Skin of body (tissue), 1 donor: ENCODE measurements at regions not wholly inside any gene's neighbourhood (a gene's known extent, or its start where the extent isn't known, plus 50 kb on each side); places are given as distances from the start of the nearest gene placed in this dataset.
"Not testable (repeated sequence)": the region's sequence is repeated elsewhere in the genome, so short reads cannot be mapped to it uniquely, and the experiment has no call there.

ENCODE experiments used
- DNase-seq: peaks from one replicate; lab custom pipeline; 2025; lab: John Stamatoyannopoulos, UW

DNA sequence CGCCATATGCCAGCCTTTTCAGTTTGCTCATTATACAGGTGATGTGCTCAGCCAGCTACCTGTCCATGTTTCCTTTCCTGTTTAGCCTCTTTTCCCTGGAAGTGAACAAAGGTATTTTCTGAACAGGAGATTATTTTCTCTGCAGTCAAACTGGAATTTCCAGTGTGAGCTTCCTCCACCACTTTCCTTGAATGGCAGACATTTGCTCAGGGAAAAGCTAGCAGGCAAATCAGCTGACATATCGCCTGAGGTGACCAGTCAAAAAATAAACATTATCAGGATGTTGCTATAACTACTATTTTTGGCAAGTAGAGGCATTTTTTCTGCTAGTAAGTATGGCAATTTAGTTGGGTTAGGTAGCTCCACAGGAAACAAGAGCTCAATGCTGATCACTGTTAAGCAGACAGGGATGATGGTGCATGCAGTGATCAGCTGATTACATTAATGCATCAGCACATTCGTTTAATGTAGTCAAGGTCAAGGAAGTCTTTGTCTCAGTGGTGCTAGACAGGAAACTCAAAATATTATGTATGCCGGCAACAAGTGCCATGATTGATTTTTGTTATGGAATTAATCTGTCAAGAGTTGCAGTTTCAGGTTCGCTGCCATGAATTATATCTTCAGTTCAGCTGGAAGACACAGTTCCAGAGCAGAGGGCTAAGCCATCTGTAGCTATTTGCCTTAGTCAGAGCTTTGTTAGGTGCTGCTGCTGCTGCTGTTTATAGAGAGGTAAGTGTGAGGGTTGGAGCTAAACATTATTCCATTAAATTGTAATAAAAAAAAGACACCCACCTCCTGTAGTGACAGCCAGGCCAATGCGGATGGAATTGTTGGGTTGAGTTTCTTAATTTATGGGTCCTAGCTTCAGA is 179.7 kb upstream of the ST6GALNAC5 start:
- DNase-seq, result no peak

DNA sequence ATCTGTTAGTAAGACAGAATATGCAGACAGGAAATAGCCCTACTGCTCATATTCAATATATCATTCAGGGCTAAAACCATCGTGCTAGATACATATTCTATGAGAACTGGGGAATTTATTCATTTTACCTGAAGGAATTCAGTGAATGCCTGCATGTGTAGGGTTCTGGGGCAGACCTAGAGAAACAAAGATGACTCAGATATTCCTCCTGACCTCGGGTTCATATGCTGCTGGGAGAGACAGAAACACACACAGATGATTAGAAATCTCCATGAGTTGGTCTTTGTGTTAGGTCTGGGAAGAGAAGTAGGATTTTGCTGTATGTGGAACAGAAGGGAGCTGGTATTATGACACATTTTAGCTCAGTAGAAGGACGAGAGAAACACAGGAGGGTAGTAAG is 176.5 kb upstream of the ST6GALNAC5 start:
- DNase-seq, result no peak

DNA sequence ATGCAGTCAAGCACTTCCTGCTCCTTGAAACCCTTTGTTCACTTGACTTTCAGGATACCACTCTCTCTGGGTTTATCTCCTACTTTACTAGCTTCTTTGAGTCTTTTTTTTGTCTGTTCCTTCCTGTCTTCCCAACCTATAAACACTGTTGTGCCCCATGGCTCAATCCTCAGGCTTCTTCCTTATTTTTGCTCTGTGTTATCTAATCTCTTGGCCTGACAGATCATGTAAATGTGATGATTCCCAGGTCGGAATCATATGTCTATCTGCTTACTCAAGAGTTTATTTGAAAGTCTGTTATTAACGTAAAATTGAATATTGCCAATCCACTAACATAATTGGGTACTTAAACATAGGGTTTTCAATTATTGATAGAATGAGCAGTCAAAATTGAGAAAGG is 171.7 kb upstream of the ST6GALNAC5 start:
- no peak for DNase-seq

DNA sequence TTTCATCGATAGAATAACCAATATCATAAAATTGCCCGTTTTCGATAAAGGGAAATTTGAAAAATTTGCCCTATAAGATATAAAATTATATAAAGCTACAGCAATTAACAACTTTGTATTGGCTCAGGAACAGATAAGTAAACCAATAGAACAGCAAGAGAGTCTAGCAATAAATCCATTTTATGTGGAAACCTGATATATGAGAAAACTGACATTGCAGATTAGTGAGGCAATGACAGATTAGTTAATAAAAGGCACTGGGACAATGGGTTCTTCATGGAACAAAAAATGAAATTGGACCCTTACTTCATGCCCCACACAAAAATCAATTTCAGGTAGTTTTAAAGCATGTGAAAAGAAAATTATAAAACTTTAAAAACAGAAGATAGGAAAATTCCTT is 169.9 kb upstream of the ST6GALNAC5 start:
- no peak for DNase-seq

DNA sequence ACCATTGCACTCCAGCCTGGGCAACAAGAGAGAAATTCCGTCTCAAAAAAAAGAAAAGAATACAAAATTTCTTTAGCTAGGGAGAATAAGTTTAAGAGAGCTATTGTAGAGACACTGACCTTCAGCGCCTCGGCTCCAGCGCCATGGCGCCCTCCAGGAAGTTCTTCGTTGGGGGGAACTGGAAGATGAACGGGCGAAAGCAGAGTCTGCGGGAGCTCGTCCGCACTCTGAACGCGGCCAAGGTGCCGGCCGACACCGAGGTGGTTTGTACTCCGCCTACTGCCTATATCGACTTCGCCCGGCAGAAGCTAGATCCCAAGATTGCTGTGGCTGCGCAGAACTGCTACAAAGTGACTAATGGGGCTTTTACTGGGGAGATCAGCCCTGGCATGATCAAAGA is 167.6 kb upstream of the ST6GALNAC5 start:
- not testable (repeated sequence) for DNase-seq

DNA sequence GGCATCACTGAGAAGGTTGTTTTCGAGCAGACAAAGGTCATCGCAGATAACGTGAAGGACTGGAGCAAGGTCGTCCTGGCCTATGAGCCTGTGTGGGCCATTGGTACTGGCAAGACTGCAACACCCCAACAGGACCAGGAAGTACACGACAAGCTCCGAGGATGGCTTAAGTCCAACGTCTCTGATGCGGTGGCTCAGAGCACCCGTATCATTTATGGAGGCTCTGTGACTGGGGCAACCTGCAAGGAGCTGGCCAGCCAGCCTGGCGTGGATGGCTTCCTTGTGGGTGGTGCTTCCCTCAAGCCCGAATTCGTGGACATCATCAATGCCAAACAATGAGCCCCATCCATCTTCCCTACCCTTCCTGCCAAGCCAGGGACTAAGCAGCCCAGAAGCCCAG is 167.1 kb upstream of the ST6GALNAC5 start:
- DNase-seq, result not testable (repeated sequence)

DNA sequence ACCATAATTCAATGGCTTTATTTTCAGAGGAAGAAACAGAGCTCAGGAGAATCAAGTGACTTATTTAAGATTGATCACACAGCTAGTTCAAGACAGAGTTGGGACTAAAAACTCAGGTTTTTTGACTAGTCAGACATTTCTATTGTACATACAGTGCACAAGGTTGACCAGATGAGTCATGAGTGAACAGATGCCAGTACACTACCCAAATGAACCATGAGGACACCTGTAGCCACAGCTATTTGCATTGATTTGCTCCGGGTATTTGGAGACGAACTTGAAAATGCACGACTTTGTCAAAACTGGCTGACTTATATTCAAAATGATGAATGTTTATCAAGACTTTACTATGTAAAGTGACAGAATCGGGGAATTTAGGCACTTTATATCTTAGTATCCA is 161.7 kb upstream of the ST6GALNAC5 start:
- no peak for DNase-seq

DNA sequence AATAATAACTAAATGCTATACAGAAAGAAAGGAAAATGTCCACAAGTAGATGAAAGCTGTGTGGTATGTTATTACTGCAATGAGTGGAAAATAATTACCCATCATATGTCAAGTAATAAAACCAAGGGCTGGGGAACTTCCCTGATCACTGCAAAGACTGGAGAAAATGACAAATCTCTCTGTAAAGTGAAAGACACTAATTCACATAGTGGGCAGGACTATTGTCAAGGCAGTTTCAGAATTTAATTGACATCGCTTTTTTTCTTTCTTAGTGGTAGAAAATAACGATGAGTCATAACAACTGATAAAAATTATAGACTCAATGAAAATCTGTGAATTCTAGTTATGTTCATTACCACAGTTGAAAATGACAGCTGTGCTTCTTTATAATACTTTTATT is 153.7 kb upstream of the ST6GALNAC5 start:
- no peak for DNase-seq

DNA sequence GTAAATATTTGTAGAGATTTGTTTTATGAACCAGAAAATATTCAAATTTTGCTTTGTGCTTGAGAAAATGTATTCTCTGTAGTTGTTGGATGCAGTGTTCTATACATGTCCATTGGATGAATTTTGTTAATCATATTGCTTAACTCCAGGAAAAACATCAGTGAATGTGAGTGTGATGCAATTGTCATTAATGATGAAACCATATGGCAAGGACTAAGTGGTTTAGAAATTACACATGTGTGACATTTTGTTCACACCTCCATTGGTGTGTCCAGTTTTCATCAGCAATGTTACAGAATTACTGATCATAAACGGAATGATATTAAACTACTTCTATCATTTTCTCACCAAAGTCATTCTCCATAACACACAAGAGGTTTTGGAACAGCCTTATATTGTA is 151.8 kb upstream of the ST6GALNAC5 start:
- DNase-seq, result no peak

DNA sequence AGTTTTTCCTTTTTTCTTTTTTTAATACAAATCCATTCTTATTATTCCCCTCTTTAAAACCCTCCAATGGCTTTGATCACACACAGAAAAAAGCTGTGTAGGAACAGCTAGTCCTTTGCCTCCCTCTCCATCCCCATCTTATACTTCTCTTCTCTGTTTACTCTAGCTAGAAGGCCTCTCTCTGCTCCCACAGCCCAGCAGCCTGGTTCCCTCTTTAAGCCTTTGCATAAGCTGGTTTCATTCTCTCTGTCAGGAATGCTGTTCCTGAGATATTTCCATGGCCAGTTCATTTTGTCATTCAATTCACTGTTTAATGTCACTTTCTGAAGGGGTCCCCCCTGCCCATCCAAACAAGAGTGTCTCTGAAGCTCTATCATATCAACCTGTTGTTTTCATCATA is 143.3 kb upstream of the ST6GALNAC5 start:
- no peak for DNase-seq

DNA sequence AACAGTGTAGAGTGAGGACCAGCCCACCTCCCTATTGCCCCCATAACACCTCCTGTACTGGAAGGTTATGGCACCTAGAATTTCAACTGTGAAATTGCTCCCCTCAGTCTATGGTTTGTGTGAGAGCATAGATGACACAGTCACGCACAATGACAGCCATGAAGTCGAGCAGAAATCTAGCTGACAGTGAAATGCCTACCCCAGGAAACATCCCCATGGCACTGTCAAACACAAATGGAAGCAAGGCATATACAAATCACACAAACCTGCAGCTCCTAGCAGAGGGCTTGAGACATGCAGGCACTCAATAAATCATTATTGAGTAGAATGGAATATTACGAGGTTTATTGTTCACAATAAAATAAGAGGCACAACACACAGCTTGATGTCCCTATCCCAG is 142.5 kb upstream of the ST6GALNAC5 start:
- no peak for DNase-seq

DNA sequence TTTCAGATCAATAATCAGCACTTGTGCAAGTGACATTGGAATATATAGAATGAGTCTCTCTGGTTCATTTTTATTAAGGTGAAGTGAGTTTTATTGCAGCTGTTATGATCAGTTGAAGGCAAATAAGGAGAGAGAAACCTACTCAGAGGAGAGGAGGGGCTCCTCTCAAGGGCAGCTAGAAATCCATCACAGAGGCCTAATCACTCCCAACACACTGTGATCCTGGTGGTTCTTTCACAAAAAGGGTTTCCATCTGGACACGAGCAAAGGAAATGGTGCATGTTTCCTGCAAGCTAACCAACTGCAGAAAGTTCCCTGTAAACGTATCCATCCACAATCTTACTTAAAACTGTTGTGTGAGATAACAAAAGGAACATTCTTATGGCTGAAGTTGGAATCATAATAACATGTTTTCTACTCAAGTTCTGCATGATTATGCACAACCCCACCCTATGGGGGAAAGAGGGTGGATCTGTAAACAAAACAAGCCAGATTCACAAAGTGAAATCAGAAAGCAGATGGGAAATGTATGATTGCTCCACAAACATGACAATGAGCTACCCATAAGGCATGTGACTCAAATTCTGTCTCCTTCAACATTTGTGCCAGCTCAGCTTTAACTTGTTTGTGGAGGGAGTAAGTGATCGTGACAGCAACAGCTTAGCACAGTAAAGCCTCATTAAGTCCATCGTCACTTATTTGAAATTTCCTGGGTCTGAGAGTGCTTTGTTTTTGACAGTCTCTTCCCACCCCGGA is 141.2 kb upstream of the ST6GALNAC5 start:
- peak; percentile 87 for DNase-seq

DNA sequence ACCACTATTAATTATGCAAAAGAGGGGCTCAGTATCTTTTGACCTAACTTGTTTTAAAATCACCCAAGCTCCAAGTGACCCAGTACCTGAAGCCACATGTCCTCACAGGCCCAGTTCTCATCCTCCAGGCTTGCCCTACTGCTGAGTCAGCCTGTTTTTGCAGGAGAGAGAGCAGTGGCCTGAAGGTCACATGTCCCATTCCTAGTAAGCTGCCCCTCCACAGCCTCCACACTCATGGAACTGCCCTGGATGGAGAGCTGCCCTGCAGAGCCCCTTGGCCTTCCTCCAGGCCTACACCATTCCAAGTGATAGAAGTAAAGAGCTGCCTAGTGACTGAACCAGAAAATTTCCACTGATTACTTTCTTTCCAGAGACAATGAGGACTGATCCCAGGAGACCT is 139.8 kb upstream of the ST6GALNAC5 start:
- DNase-seq, result no peak

DNA sequence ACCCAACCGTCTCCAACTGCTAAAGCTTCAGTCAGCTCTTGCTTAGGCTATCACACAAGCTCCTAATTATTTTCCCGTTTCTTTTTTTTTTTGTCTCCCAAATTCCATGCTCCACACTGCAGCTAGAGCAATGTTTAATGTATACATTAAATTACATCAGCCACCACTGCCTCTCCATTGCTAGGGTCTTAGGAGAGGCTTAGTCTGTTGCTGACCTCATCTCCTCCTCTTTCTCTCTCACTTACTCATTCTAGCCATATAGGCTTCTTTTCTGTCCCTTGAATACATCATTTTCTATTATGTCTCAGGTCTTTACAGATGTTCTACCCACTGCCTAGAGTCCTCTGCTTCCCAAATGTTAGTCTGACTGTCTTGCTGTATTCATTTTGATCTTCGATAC is 138.1 kb upstream of the ST6GALNAC5 start:
- no peak for DNase-seq

DNA sequence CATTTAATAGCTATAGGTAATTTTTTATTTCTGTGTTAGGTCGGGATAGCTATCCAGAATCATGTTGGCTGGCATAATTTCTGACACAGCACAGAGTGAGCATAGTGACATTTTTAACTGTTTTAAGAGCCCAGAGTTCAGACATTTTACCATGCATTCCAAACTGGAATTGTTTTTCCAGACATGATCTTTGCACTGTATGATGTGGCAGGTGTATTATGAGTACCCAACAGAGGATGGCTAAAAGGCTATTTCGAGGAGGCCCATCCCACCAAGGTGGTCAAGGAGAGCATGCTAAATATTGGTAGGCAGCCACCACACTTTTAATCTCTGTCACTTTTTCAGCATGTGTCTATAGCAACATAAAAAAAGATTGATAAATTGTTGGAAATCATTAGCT is 137.3 kb upstream of the ST6GALNAC5 start:
- DNase-seq, result no peak

DNA sequence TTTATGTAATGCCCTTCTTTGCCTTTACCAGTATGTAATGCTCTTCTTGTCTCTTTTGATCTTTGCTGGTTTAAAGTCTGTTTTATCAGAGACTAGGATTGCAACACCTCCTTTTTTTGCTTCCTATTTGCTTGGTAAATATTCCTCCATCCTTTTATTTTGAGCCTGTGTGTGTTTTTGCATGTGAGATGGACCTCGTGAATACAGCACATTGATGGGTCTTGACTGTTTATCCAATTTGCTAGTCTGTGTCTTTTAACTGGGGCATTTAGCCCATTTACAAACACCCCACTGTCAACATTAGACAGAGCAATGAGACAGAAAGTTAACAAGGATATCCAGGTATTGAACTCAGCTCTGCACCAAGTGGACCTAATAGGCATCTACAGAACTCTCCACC is 128.9 kb upstream of the ST6GALNAC5 start:
- not testable (repeated sequence) for DNase-seq

DNA sequence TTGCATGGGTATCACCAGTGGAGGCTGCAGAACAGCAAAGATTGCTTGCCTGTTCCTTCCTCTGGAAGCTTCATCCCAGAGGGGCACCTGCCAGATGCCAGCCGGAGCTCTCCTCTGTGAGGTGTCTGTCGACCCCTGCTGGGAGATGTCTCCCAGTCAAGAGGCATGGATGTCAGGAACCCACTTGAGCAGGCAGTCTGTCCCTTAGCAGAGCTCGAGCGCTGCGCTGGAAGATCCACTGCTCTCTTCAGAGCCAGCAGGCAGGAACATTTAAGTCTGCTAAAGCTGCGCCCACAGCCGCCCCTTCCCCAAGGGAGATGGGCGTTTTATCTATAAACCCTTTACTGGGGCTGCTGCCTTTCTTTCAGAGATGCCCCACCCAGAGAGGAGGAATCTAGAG is 126.3 kb upstream of the ST6GALNAC5 start:
- not testable (repeated sequence) for DNase-seq

DNA sequence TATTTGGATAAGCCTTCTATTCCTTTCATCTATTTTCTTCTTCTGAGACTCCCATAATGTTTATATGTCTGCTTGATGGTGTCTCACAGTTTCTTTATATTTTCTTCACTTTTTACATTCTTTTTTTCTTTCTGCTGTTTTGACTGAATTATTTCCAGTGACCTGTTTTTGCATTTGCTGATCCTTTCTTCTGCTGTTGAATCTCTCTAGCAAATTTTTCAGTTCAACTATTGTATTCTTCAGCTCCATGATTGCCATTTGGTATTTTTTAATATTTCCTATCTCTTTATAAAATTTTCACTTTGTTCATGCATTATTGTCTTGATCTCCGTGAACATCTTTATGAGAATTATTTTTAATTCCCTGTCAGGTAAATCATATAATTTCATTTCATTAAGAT is 122.3 kb upstream of the ST6GALNAC5 start:
- no peak for DNase-seq

DNA sequence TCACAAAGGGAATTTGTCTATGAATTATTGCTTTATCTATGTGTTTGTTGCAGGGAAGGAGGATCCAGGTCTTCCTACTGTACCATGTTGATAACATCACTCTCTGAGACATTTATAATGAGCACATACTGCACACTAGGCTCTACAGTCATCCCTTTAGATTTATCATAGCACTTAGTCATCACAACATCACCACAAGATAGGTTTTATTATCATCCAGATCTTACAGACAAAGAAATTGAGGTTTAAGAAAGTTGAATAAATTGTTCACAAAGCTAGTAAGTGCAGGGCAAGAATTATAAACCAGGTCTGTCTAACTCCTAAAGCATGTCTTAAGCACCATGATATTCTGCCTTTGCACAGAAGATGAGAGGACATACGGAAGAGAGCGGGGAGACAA is 121.1 kb upstream of the ST6GALNAC5 start:
- no peak for DNase-seq

DNA sequence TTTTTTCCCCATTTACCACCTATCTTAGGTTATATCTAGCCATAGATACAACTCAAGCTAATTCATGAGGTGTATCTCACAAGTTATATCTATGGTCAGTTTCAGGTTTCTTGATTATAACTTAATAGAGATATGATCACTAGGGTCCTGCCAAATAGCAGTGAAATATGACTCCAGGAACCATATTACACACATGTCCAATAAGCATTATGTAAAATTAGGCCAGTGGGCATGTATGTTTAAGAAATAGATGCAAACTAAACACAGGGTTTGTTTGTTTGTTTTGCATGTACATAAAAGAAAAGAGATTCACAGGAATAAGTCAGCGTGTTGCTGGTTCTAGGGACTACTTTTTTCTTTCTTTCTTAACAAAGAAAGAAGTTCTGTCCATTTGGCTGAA is 112.5 kb upstream of the ST6GALNAC5 start:
- DNase-seq, result no peak

DNA sequence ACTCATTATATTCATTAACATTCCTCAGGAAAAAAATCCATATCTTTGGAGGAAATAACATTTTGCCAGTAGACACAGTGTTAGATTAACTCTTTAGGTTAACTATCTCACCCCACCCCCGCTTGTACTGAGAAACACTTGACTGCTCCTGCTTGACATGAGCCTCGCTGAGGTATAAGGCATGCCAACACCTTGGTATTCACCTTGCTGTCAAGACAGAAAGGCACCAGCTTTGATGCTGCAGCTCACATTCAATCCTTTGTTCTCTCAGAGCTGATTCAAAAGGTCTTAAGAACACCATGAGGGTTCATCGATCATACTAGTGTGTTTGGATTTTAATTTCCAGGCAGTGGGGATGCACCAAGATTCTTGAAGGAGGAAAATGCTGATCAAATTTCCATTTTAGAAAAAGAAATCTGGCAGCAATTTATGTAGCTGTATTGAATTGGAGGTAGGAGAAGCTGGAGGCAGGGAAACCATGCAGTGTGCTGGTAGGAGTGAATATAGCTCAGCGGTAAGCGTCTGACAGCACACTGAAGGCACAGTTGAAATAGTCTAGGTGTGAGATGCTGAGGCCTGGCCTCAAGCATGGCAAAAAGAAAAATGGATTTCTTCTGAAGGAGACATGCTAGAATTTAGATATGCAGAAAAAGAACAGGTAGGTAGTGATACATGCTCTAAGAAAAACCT is 108.0 kb upstream of the ST6GALNAC5 start:
- no peak for DNase-seq

DNA sequence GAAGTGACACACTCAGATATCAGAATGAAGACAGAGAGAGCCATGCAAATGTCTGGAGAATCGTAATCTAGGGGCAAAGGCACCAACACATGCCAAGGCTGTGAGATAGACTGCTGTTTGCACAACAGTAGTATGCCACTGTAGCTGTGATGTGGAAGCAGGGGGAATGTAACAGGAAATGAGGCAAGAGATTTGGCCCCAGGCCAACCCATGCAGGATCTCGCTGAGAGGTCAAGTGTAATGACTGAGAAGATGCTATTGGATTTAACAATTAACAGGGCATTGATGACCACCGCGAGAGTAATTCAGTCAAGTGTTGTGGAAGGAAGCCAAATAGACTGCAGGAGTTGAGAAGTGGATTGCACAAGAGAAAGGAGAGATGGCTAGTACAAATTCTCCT is 107.3 kb upstream of the ST6GALNAC5 start:
- no peak for DNase-seq
